Colonic mucosa (tissue), 4 donors: ENCODE measurements at regions not wholly inside any gene's neighbourhood (a gene's known extent, or its start where the extent isn't known, plus 50 kb on each side); places are given as distances from the start of the nearest gene placed in this dataset.
"Not testable (repeated sequence)": the region's sequence is repeated elsewhere in the genome, so short reads cannot be mapped to it uniquely, and the experiment has no call there.

Source experiments
- DNase-seq: peaks from one replicate; pipeline ENCODE4 v3.0.0-alpha.2; 2020
- H3K27ac ChIP-seq: fragments of 200-600 bp; one replicate; pipeline ENCODE4 v1.8.0; 2021
- H3K27me3 ChIP-seq: fragments of 200-600 bp; one replicate; pipeline ENCODE4 v1.8.0; 2021
- H3K36me3 ChIP-seq: fragments of 200-600 bp; one replicate; pipeline ENCODE4 v1.8.0; 2021
- H3K4me1 ChIP-seq: fragments of 200-600 bp; one replicate; pipeline ENCODE4 v1.8.0; 2021; ENCODE audit warnings: mild to moderate bottlenecking
- H3K4me3 ChIP-seq: fragments of 200-600 bp; one replicate; pipeline ENCODE4 v1.8.0; 2021
- H3K9ac ChIP-seq, 2 donors: one replicate each; pipeline ENCODE4 v1.7.0; 2013; ENCODE audit warnings: control low read depth in 2 of 2, low read depth in 2 of 2, low read length in 2 of 2
- H3K9me3 ChIP-seq: fragments of 200-600 bp; one replicate; pipeline ENCODE4 v1.8.0; 2021
- CTCF ChIP-seq: fragments of 200-600 bp; IDR thresholded peaks from one replicate; pipeline ENCODE4 v1.8.0; 2022; ENCODE audit warnings: antibody characterized with exemption, mild to moderate bottlenecking
- intact Hi-C: fragments of 100-400 bp; cut with DNase I; formaldehyde crosslinking; loops from one replicate; pipeline ENCODE4 v1.14.1; 2022
- donor health status: healthy.
- donor health status: DM: no; HTN: no; CAD: no.
- donor health status: DM: no; HTN: no; CAD: no.

DNA sequence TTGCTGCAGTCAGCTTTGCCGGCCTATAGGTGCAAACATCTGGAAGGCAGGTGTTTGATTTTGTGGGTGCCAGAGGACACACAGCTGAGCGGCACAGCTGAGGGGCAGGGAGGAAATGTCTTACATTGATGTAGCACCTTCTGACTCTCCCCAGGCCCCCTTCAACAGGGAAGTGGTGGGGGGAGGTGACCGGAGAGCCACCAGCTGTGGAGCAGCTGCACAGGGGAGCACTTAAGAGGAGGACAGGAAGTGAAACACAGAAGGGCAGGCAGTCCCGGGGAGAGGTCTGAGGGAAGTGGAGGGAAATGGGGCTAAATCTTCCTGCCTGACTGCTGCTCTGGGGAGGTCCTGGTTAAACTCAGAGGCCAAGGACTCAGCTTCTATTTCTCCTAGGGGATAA, 409.1 kb downstream of the TNS1 start:
- Histone ChIP-seq H3K9ac (no peak overlapping the region), H3K27ac (no peak overlapping the region), H3K4me1 (no peaks in the 10 kb centered on the region), H3K9me3 (no peaks in the 10 kb centered on the region), H3K36me3 (no peaks in the 10 kb centered on the region), H3K4me3 (no peak overlapping the region), H3K27me3 (no peaks in the 10 kb centered on the region)
- no peak for DNase-seq
- intact Hi-C loops = no loop called here
- no peak for TF ChIP-seq CTCF

GRCh38 chr2:217588266-217588665, 414.5 kb downstream of the TNS1 start:
- no peak for TF ChIP-seq CTCF
- Histone ChIP-seq H3K9me3 (no peaks in the 10 kb centered on the region), H3K36me3 (no peaks in the 10 kb centered on the region), H3K4me3 (no peak overlapping the region), H3K9ac (no peak overlapping the region), H3K27me3 (no peaks in the 10 kb centered on the region), H3K4me1 (no peaks in the 10 kb centered on the region), H3K27ac (no peak overlapping the region)
- intact Hi-C loops = no loop called here
- DNase-seq = no peak

GRCh38 chr2:217585362-217585761, 417.4 kb downstream of the TNS1 start:
- H3K36me3 ChIP-seq = no peaks in the 10 kb centered on the region
- no peak overlapping the region for H3K9ac ChIP-seq
- H3K4me1 ChIP-seq = no peaks in the 10 kb centered on the region
- no peaks in the 10 kb centered on the region for H3K9me3 ChIP-seq
- no peak overlapping the region for H3K27ac ChIP-seq
- no peaks in the 10 kb centered on the region for H3K27me3 ChIP-seq
- H3K4me3 ChIP-seq = no peak overlapping the region
- no peak for DNase-seq
- intact Hi-C loops = no loop called here
- no peak for TF ChIP-seq CTCF

DNA sequence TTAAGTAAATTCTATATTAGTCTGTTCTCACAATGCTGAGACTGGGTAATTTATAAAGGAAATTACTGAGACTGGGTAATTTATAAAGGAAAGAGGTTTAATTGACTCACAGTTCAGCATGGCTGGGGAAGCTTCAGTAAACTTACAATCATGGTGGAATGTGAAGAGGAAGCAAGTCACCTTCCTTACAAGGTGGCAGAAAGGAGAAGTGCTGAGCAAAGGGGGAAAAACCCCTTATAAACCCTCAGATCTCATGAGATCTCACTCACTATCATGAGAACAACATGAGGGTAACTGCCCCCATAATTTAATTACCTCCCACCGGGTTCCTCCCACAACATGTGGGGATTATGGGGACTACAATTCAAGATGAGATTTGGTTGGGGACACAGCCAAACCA, 422.4 kb downstream of the TNS1 start:
- intact Hi-C loops, H3K36me3 ChIP-seq, H3K27ac ChIP-seq, H3K9me3 ChIP-seq, H3K27me3 ChIP-seq, H3K4me3 ChIP-seq, DNase-seq, H3K9ac ChIP-seq, H3K4me1 ChIP-seq: not testable (repeated sequence)

- no peak for DNase-seq
- Histone ChIP-seq H3K4me1 (no peaks in the 10 kb centered on the region), H3K36me3 (no peaks in the 10 kb centered on the region), H3K27ac (no peak overlapping the region), H3K9me3 (no peaks in the 10 kb centered on the region), H3K9ac (no peak overlapping the region), H3K4me3 (no peak overlapping the region), H3K27me3 (no peaks in the 10 kb centered on the region)
- intact Hi-C loops = no loop called here
- TF ChIP-seq CTCF = no peak
Measured at GRCh38 chr2:217573571-217573970, 429.2 kb downstream of the TNS1 start.

GRCh38 chr2:217570394-217570793, 432.4 kb downstream of the TNS1 start:
- Histone ChIP-seq H3K36me3 (no peaks in the 10 kb centered on the region), H3K9ac (no peak overlapping the region), H3K27ac (no peak overlapping the region), H3K27me3 (no peaks in the 10 kb centered on the region), H3K4me3 (no peak overlapping the region), H3K9me3 (no peaks in the 10 kb centered on the region), H3K4me1 (no peaks in the 10 kb centered on the region)
- DNase-seq = no peak
- TF ChIP-seq CTCF = no peak
- intact Hi-C loops = no loop called here
